Activated CD4-positive, alpha-beta memory T cell treated with anti-CD3 and anti-CD28 coated beads, Interleukin-2, amount 10 ng/mL, durations not matched to agents 7 days and 5 days (primary cell): ENCODE measurements at regions not wholly inside any gene's neighbourhood (a gene's known extent, or its start where the extent isn't known, plus 50 kb on each side); places are given as distances from the start of the nearest gene placed in this dataset.

ENCODE experiments used
- CTCF ChIA-PET: fragments of 350-600 bp; sonication (Branson Sonifier 250); formaldehyde crosslinking; loops from one replicate; lab custom pipeline; 2021; ENCODE audit warnings: antibody characterized with exemption, inconsistent platforms; lab: Charles Lee
- POLR2A ChIA-PET: fragments of 350-600 bp; sonication (Branson Sonifier 250); formaldehyde crosslinking; loops from one replicate; lab custom pipeline; 2021; ENCODE audit warnings: antibody characterized with exemption; lab: Charles Lee
- DNase-seq: peaks from one replicate; pipeline ENCODE4 v3.0.0-alpha.2; 2020
- H3K27ac Mint-ChIP-seq: one replicate; pipeline ENCODE4 v1.8.0; 2021; ENCODE audit warnings: mild to moderate bottlenecking, mixed read lengths
- H3K27me3 Mint-ChIP-seq: one replicate; pipeline ENCODE4 v1.8.0; 2021; ENCODE audit warnings: mixed read lengths
- H3K36me3 Mint-ChIP-seq: one replicate; pipeline ENCODE4 v1.8.0; 2021; ENCODE audit warnings: low read depth, mixed read lengths
- H3K4me1 Mint-ChIP-seq: one replicate; pipeline ENCODE4 v1.8.0; 2021; ENCODE audit warnings: mixed read lengths
- H3K4me3 Mint-ChIP-seq: one replicate; pipeline ENCODE4 v1.8.0; 2021; ENCODE audit warnings: mild to moderate bottlenecking, mixed read lengths
- H3K9me3 Mint-ChIP-seq: one replicate; pipeline ENCODE4 v1.8.0; 2021; ENCODE audit warnings: mixed read lengths

DNA sequence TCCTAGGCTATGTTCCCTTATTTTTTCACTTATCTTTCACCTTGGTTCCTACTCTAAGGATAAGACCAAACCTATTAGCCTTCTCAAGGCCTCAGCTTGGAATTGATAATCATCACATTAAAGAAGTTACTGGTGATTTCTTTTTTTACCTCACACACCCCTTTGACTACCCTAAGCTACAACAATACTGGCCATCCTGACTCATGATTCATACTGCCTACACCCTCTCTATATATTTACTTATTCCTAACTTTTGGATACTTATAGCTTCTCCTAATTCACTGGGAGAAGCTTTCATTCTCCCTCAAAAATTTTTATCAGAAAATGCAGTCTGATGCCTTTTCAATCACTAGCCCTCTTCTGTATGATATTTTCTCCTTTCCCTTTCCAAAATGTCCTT is 256.1 kb downstream of the TBX18 start:
- Mint-ChIP-seq H3K36me3 (no peaks in the 10 kb centered on the region), H3K27me3 (no peaks in the 10 kb centered on the region), H3K9me3 (no peaks in the 10 kb centered on the region), H3K4me3 (no peak overlapping the region), H3K4me1 (no peaks in the 10 kb centered on the region), H3K27ac (no peak overlapping the region)
- POLR2A ChIA-PET = no interaction called here
- DNase-seq = no peak
- CTCF ChIA-PET = no interaction called here

DNA sequence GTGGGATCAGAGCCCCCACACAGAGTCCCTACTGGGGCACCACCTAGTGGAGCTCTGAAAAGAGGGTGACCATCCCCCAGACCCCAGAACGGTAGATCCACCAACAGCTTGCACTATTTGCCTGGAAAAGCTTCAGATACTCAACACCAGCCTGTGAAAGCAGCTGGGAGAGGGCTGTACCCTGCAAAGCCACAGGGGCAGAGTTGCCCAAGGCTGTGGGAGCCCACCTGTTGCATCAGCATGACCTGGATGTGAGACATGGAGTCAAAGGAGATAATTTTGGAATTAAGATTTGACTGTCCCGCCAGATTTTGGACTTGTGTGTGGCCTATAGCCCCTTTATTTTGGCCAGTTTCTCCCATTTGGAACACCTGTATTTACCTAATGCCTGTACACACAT is 260.4 kb downstream of the TBX18 start:
- Mint-ChIP-seq H3K4me1 (no peaks in the 10 kb centered on the region), H3K4me3 (no peak overlapping the region), H3K27me3 (no peaks in the 10 kb centered on the region), H3K9me3 (peaks cover 15% of the 10 kb centered on the region), H3K27ac (no peak overlapping the region), H3K36me3 (no peaks in the 10 kb centered on the region)
- ChIA-PET POLR2A (no interaction called here), CTCF (no interaction called here)
- DNase-seq = no peak

DNA sequence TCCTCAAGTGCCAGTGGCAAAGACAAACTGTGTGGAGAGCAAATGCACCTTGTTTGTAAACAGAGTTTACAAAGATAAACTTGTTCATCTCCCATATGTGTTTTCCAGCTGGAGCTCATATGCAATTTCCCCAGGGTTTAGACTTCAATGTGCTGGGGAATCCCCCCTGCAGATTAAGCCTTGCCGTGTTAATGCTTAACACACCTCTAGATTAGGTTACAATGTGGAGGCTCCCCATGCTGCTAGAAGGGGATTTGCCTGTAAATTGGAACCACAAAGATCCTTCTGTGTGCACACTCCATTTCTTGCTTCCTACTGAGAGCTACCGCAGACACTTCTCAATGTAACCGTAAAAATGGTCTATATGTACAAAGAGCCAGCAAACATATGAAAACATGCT is 263.1 kb downstream of the TBX18 start:
- no peaks in the 10 kb centered on the region for H3K36me3 Mint-ChIP-seq
- ChIA-PET POLR2A (no interaction called here), CTCF (no interaction called here)
- H3K4me1 Mint-ChIP-seq = no peaks in the 10 kb centered on the region
- H3K27me3 Mint-ChIP-seq = no peaks in the 10 kb centered on the region
- H3K4me3 Mint-ChIP-seq = no peak overlapping the region
- H3K9me3 Mint-ChIP-seq = peaks cover 16% of the 10 kb centered on the region
- H3K27ac Mint-ChIP-seq = no peak overlapping the region
- no peak for DNase-seq

DNA sequence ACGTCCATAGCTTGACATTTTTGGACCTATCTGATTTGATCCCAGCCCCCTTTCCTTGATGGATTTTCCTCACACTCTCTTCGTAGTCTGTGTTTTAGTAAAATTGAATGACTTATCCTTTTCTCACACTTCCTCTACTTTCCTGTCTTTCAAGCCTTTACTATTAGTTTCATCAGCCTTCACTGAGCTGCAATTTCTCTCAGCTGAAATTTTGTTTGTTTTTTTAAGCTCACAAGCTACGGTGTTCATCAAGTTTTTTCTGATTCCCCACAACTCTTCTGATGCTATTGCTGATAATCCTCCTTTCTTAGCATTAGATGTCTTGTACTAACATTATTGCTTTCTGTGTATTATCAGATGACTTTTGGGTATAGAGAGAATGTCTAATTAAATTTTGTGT is 263.7 kb downstream of the TBX18 start:
- H3K27me3 Mint-ChIP-seq = no peaks in the 10 kb centered on the region
- DNase-seq = no peak
- H3K4me1 Mint-ChIP-seq = no peaks in the 10 kb centered on the region
- peaks cover 17% of the 10 kb centered on the region for H3K9me3 Mint-ChIP-seq
- ChIA-PET CTCF (no interaction called here), POLR2A (no interaction called here)
- H3K27ac Mint-ChIP-seq = no peak overlapping the region
- no peak overlapping the region for H3K4me3 Mint-ChIP-seq
- no peaks in the 10 kb centered on the region for H3K36me3 Mint-ChIP-seq

DNA sequence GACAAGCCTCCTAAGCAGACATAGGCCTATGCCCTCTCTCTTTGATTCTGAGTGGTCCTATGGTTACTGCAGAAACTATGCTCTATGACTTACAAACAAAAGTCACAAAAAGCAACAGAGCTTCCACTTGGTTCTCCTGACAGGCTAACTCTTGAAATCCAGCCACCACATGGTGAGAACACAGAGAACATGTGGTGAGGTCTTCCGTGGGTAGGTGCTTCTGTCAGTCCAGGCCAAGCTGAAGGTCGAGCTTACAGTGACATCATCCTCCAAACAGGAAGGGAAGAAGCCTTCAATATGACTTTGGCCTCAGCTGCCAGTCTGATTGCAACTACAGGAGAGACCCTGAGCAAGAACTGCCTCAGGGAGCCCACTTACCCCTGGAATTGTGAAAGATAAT is 265.5 kb downstream of the TBX18 start:
- Mint-ChIP-seq H3K27ac (no peak overlapping the region), H3K27me3 (no peaks in the 10 kb centered on the region), H3K36me3 (no peaks in the 10 kb centered on the region), H3K4me1 (no peaks in the 10 kb centered on the region), H3K4me3 (no peak overlapping the region), H3K9me3 (peaks cover 17% of the 10 kb centered on the region)
- no peak for DNase-seq
- ChIA-PET POLR2A (no interaction called here), CTCF (no interaction called here)

DNA sequence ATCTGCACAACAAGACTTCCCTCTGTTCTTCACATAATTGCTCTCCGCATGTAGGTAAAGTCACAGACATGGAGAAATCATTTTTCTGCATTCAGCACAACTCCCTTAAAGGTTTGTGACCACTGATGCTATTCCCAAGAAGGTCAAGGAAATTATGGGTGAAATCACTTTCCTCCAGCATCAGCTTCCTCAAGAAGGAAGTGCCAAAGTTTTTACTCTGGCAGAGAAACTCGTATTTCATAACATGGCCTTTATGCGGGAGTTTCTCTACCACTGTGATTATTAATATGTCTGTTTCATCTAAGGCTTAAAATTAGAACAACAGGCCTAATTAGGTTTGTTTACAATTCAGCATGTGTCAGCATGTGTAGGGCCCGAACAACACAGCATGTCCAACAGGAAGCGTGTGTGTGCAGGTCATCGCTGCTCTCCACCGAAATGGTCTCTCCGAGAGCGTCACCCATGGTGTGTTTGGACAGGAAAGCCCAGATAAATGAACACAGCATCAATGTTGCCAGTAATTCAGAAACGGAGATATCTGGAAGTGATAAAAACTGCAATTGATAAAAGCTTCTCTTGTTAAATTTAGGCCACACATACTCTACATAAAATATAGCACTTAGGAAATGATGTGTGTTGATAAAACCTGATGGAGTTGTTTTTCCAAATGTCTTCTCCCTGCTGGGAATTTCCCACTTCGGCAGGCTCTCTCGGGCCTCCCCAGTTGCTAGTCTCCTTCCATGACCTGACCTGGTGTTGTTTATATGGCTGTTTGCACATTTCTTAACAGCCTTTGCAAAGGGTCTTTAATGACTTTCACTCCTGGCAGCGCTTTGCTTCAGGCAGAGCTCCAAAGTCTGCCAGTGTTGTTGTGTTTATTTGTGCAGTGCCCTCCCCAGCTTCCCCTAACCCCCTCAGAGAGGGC is 265.1 kb upstream of the CEP162 start:
- ChIA-PET CTCF (no interaction called here), POLR2A (no interaction called here)
- Mint-ChIP-seq H3K27ac (no peak overlapping the region), H3K4me1 (no peaks in the 10 kb centered on the region), H3K4me3 (no peak overlapping the region), H3K36me3 (no peaks in the 10 kb centered on the region), H3K27me3 (no peaks in the 10 kb centered on the region), H3K9me3 (peaks cover 7% of the 10 kb centered on the region)
- no peak for DNase-seq

DNA sequence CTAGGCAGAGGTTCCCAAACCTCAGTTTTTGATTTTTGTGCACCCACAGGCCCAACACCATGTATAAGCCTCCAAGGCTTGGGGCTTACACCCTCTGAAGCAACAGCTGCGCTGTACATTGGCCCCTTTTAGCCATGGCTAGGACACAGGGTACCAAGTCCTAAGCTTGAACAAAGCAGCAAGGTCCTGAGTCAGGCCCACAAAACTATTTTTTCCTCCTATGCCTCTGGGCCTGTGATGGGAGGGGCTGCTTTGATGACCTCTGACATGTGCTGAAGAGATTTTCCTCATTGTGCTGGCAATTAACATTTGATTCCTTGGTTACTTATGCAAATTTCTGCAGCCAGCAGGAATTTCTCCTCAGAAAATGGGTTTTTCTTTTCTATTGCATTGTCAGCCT is 262.2 kb upstream of the CEP162 start:
- peaks cover 5% of the 10 kb centered on the region for H3K9me3 Mint-ChIP-seq
- CTCF ChIA-PET = no interaction called here
- H3K36me3 Mint-ChIP-seq = no peaks in the 10 kb centered on the region
- no peak overlapping the region for H3K27ac Mint-ChIP-seq
- no peaks in the 10 kb centered on the region for H3K4me1 Mint-ChIP-seq
- POLR2A ChIA-PET = no interaction called here
- no peak for DNase-seq
- H3K4me3 Mint-ChIP-seq = no peak overlapping the region
- no peaks in the 10 kb centered on the region for H3K27me3 Mint-ChIP-seq

DNA sequence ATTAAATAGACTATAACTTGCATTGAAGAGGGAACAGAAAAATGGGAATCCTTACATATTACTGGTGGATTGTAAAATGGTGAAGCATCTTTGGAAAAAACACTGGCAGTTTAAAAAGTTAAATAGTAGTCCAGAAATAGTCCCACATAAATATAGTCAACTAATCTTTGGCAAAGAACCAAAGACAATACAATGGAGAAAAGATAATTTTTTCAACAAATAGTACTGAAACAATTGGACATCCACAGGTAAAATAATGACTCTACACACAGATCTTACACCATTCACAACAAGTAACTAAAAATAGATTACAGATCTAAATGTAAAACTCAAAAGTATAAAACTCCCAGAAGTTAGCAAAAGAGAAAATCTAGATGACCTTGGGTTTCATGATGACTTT is 259.1 kb upstream of the CEP162 start:
- Mint-ChIP-seq H3K36me3 (no peaks in the 10 kb centered on the region), H3K27ac (no peak overlapping the region), H3K4me3 (no peak overlapping the region), H3K9me3 (peaks cover 3% of the 10 kb centered on the region), H3K4me1 (no peaks in the 10 kb centered on the region), H3K27me3 (no peaks in the 10 kb centered on the region)
- no peak for DNase-seq
- POLR2A ChIA-PET = no interaction called here
- CTCF ChIA-PET = no interaction called here

DNA sequence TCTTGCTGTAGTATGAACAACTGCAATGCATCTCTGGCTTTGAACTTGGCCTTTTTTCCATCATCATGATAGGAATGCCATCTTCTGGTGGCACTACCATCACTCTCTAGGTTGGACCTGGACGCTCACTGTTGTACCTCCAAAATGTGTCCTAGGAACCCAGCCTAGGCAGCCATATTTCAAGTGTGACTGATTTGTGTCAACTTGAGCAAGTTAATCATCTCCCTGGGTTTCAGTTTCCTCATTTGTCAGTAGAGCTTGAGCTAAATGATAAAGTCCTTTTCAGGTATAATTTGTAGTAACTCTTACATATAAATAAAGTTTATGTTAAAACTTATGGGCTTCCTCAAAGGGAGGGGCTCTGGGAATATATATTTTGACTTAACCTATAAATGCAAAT is 241.7 kb upstream of the CEP162 start:
- Mint-ChIP-seq H3K4me1 (no peaks in the 10 kb centered on the region), H3K27ac (no peak overlapping the region), H3K36me3 (no peaks in the 10 kb centered on the region), H3K27me3 (no peaks in the 10 kb centered on the region), H3K9me3 (no peaks in the 10 kb centered on the region), H3K4me3 (no peak overlapping the region)
- CTCF ChIA-PET = no interaction called here
- POLR2A ChIA-PET = no interaction called here
- no peak for DNase-seq

DNA sequence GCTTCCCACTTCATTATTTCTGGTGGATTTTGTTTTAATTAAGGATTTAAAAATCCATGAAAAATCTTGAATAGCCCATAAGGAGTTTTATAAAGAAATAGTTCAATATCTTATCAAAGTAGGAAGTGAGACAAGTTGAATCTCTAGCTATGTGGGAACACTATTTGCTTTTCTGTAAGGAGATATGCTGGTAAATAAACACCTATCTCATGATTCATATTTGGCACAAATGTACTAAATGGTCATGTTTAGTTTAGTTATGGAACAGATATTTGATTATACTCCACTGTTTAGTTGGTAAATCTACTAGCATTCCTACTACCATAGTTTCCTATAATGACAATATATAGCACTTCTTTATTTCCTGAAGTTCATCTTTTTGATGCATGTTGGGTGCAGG is 239.9 kb upstream of the CEP162 start:
- Mint-ChIP-seq H3K9me3 (no peaks in the 10 kb centered on the region), H3K27me3 (no peaks in the 10 kb centered on the region), H3K4me3 (no peak overlapping the region), H3K4me1 (no peaks in the 10 kb centered on the region), H3K27ac (no peak overlapping the region), H3K36me3 (no peaks in the 10 kb centered on the region)
- ChIA-PET POLR2A (no interaction called here), CTCF (no interaction called here)
- no peak for DNase-seq

DNA sequence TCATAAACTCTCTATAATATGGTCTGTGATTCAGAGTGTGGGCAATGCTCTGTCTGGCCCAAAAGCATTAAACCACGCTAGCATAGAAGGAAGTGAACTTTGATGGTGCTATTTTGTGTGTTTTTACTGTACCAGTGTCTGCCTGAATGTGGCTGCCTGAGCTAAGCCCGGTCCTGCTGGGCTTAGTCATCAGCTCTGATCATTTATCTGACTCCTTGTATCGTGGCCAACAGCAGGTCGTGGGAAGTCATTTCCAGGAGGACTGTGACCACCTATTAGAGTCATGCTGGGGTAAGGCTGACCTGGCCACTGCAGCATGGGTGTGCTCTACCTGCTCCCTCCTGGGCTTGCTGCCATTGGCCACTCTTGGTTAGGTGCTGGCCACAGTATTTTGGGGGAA is 239.1 kb upstream of the CEP162 start:
- H3K9me3 Mint-ChIP-seq = no peaks in the 10 kb centered on the region
- H3K27me3 Mint-ChIP-seq = no peaks in the 10 kb centered on the region
- POLR2A ChIA-PET = no interaction called here
- no peaks in the 10 kb centered on the region for H3K4me1 Mint-ChIP-seq
- CTCF ChIA-PET = no interaction called here
- no peak overlapping the region for H3K4me3 Mint-ChIP-seq
- H3K36me3 Mint-ChIP-seq = no peaks in the 10 kb centered on the region
- no peak overlapping the region for H3K27ac Mint-ChIP-seq
- no peak for DNase-seq

DNA sequence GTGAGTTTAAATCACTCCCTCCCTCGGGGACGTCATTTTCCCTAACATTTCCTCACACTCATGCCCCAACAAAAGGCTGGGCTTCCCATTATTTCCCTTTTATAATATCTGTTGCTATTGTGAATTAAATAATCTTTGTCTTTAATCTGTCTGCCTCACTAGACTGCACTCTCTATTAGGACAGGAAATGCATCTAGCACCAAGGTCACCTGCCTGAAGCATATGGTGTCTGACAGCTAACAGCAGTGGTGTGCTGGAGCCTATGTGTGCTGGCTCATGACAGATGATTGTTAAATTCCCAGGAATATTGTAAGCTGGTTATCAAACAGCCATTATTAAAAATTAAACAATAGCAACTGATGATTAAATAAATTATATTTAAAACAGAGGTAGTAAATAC is 237.0 kb upstream of the CEP162 start:
- ChIA-PET CTCF (no interaction called here), POLR2A (no interaction called here)
- H3K9me3 Mint-ChIP-seq = no peaks in the 10 kb centered on the region
- no peak overlapping the region for H3K27ac Mint-ChIP-seq
- no peak for DNase-seq
- no peak overlapping the region for H3K4me3 Mint-ChIP-seq
- H3K36me3 Mint-ChIP-seq = no peaks in the 10 kb centered on the region
- no peaks in the 10 kb centered on the region for H3K4me1 Mint-ChIP-seq
- no peaks in the 10 kb centered on the region for H3K27me3 Mint-ChIP-seq

DNA sequence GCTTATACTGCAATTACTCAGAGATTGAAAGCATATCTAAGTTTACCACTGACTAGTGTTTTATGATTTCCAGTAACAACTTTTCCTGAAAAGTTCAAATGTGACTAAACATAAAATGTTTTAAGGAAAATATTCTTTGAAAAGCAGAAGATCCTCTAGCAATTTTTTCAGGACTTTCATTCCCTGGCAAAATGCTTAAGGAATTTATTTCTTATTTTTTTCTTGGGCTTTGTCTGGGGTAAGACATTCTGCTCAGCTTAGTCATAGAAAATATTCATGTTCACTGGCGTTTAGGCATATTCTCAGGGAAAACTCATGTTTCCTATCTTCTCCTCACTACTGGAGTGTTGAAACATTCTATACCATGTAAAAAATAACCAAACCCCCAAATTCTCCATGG is 235.3 kb upstream of the CEP162 start:
- no peak for DNase-seq
- ChIA-PET POLR2A (no interaction called here), CTCF (no interaction called here)
- Mint-ChIP-seq H3K27ac (no peak overlapping the region), H3K27me3 (no peaks in the 10 kb centered on the region), H3K4me3 (no peak overlapping the region), H3K4me1 (no peaks in the 10 kb centered on the region), H3K9me3 (no peaks in the 10 kb centered on the region), H3K36me3 (no peaks in the 10 kb centered on the region)

DNA sequence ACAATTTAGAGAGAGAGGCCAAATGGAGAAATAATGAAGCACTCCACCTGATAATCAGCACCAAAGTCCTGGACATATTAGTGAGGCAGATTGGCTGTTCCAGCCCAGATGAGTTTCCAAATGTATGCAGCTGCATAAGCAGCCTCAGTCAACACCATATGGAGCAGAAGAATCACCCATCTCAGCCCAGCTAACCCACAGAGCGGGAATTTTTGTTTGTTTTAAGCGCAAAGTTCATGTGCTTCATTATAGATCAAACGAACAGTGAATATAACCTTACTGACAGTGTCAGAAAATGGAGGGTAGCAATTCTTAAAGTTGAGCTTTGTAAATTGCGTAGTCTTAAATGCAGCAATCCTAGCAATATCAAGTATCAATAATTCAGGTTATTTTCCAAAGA is 234.0 kb upstream of the CEP162 start:
- ChIA-PET POLR2A (no interaction called here), CTCF (no interaction called here)
- H3K4me3 Mint-ChIP-seq = no peak overlapping the region
- no peak overlapping the region for H3K27ac Mint-ChIP-seq
- no peak for DNase-seq
- no peaks in the 10 kb centered on the region for H3K27me3 Mint-ChIP-seq
- H3K36me3 Mint-ChIP-seq = no peaks in the 10 kb centered on the region
- H3K9me3 Mint-ChIP-seq = no peaks in the 10 kb centered on the region
- H3K4me1 Mint-ChIP-seq = no peaks in the 10 kb centered on the region
